OCI-LY1 (cell line): ENCODE measurements at regions not wholly inside any gene's neighbourhood (a gene's known extent, or its start where the extent isn't known, plus 50 kb on each side); places are given as distances from the start of the nearest gene placed in this dataset.

Experiments
- H2AFZ ChIP-seq: fragments of 200-600 bp; sonication (generic), shearing (Covaris generic); 2 replicates; pipeline ENCODE4 v1.6.0; 2014; ENCODE audit warnings: antibody characterized with exemption, mild to moderate bottlenecking, low read length
- H3F3A ChIP-seq: fragments of 200-600 bp; sonication (generic), shearing (Covaris generic); 2 replicates; pipeline ENCODE4 v1.6.0; 2014; ENCODE audit warnings: mild to moderate bottlenecking, antibody characterized with exemption, low read length, moderate library complexity; ENCODE audit not compliant: insufficient read depth
- H3K27ac ChIP-seq: fragments of 200-600 bp; sonication (generic); 2 replicates; pipeline ENCODE4 v1.5.1; 2014; ENCODE audit warnings: low read length, mixed run types, mild to moderate bottlenecking, low read depth; ENCODE audit not compliant: poor library complexity, severe bottlenecking
- H3K27me3 ChIP-seq: fragments of 200-600 bp; sonication (generic); 2 replicates; pipeline ENCODE4 v1.6.0; 2014; ENCODE audit warnings: antibody characterized with exemption, mild to moderate bottlenecking, low read length, moderate library complexity; ENCODE audit not compliant: insufficient read depth
- H3K36me3 ChIP-seq: fragments of 200-600 bp; sonication (generic); 2 replicates; pipeline ENCODE4 v1.6.1; 2014; ENCODE audit warnings: mild to moderate bottlenecking, antibody characterized with exemption, low read length, moderate library complexity, mixed read lengths; ENCODE audit not compliant: insufficient read depth
- H3K4me1 ChIP-seq: fragments of 200-600 bp; sonication (generic); 2 replicates; pipeline ENCODE4 v1.5.1; 2014; ENCODE audit warnings: mild to moderate bottlenecking, low read length, moderate library complexity; ENCODE audit not compliant: insufficient read depth, severe bottlenecking
- H3K4me2 ChIP-seq: fragments of 200-600 bp; sonication (generic), shearing (Covaris generic); 2 replicates; pipeline ENCODE4 v1.6.1; 2014; ENCODE audit warnings: low read length
- H3K4me3 ChIP-seq: fragments of 200-600 bp; sonication (generic); 2 replicates; pipeline ENCODE4 v1.5.1; 2014; ENCODE audit warnings: low read length, low read depth, mild to moderate bottlenecking, mixed read lengths; ENCODE audit not compliant: poor library complexity, severe bottlenecking
- H3K79me2 ChIP-seq: fragments of 200-600 bp; shearing (Covaris generic); 2 replicates; pipeline ENCODE4 v1.6.1; 2016; ENCODE audit warnings: mixed run types, low read length, mixed read lengths; ENCODE audit not compliant: insufficient read depth
- H3K9ac ChIP-seq: fragments of 200-600 bp; sonication (generic), shearing (Covaris generic); 2 replicates; pipeline ENCODE4 v1.6.1; 2014; ENCODE audit warnings: mild to moderate bottlenecking, low read length, mixed read lengths
- H3K9me2 ChIP-seq: fragments of 200-600 bp; sonication (generic), shearing (Covaris generic); 2 replicates; pipeline ENCODE4 v1.6.1; 2014; ENCODE audit warnings: low read depth, mild to moderate bottlenecking, low read length, mixed read lengths
- H3K9me3 ChIP-seq: fragments of 200-600 bp; shearing (Covaris generic); 2 replicates; pipeline ENCODE4 v1.6.1; 2014; ENCODE audit warnings: low read length, mixed read lengths
- H4K20me1 ChIP-seq: fragments of 200-600 bp; sonication (generic), shearing (Covaris generic); 2 replicates; pipeline ENCODE4 v1.6.0; 2016; ENCODE audit warnings: mild to moderate bottlenecking, low read length; ENCODE audit not compliant: insufficient read depth
- EZH2 ChIP-seq: fragments of 200-600 bp; sonication (generic), shearing (Covaris generic); IDR thresholded peaks from 2 replicates; pipeline ENCODE4 v1.8.0; 2017; ENCODE audit warnings: borderline replicate concordance, mixed run types, mild to moderate bottlenecking, antibody characterized with exemption, low read length, moderate library complexity, mixed read lengths
- TF ChIP-seq, protein P1 (sequence below): fragments of 200-600 bp; sonication (generic), shearing (Covaris generic); IDR thresholded peaks from 2 replicates; pipeline ENCODE4 v1.5.1; 2017; ENCODE audit warnings: mild to moderate bottlenecking, antibody characterized with exemption, low read length, moderate library complexity, mixed read lengths

DNA sequence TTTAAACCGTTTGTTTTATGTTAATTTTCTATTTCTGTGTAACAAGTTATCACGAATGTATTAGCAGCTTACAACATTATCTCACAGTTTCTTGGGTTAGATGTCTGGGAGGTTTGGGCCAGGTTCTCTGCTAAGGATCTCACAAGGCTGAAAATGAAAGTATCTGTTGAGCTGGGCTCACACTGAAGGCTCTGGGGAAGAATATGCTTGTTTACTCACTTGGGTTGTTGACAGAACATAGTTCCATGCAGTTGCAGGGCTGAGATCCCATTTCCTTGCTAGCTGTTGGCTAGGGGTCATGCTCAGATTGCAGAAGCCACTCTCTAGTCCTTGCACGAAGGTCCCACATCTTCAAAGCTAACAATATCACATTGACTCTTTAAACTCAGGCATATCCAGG, 266.6 kb upstream of the GNAI1 start:
- Histone ChIP-seq H4K20me1 (no peaks in the 10 kb centered on the region), H3K4me3 (no peak overlapping the region), H3K79me2 (no peaks in the 10 kb centered on the region), H3K9me2 (no peaks in the 10 kb centered on the region), H3K9me3 (no peaks in the 10 kb centered on the region), H2AFZ (no peak overlapping the region), H3K4me1 (no peaks in the 10 kb centered on the region), H3F3A (no peaks in the 10 kb centered on the region), H3K27ac (no peak overlapping the region), H3K9ac (no peak overlapping the region), H3K4me2 (no peak overlapping the region), H3K36me3 (no peaks in the 10 kb centered on the region), H3K27me3 (no peaks in the 10 kb centered on the region)
- no peak for TF ChIP-seq EZH2
- TF ChIP-seq, protein P1, sequence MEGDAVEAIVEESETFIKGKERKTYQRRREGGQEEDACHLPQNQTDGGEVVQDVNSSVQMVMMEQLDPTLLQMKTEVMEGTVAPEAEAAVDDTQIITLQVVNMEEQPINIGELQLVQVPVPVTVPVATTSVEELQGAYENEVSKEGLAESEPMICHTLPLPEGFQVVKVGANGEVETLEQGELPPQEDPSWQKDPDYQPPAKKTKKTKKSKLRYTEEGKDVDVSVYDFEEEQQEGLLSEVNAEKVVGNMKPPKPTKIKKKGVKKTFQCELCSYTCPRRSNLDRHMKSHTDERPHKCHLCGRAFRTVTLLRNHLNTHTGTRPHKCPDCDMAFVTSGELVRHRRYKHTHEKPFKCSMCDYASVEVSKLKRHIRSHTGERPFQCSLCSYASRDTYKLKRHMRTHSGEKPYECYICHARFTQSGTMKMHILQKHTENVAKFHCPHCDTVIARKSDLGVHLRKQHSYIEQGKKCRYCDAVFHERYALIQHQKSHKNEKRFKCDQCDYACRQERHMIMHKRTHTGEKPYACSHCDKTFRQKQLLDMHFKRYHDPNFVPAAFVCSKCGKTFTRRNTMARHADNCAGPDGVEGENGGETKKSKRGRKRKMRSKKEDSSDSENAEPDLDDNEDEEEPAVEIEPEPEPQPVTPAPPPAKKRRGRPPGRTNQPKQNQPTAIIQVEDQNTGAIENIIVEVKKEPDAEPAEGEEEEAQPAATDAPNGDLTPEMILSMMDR: no peak

- no peak overlapping the region for H3K4me3 ChIP-seq
- H2AFZ ChIP-seq: no peak overlapping the region
- no peak overlapping the region for H3K9ac ChIP-seq
- H3K27ac ChIP-seq: no peak overlapping the region
- no peaks in the 10 kb centered on the region for H3K79me2 ChIP-seq
- no peaks in the 10 kb centered on the region for H3K9me3 ChIP-seq
- H3K4me1 ChIP-seq: no peaks in the 10 kb centered on the region
- H3K9me2 ChIP-seq: no peaks in the 10 kb centered on the region
- no peak for TF ChIP-seq EZH2
- TF ChIP-seq, protein P1: no peak
- H3K27me3 ChIP-seq: no peaks in the 10 kb centered on the region
- H3K4me2 ChIP-seq: no peak overlapping the region
- H4K20me1 ChIP-seq: no peaks in the 10 kb centered on the region
- H3K36me3 ChIP-seq: no peaks in the 10 kb centered on the region
- H3F3A ChIP-seq: no peaks in the 10 kb centered on the region
Measured at GRCh38 chr7:79862447-79863210, 272.0 kb upstream of the GNAI1 start.

GRCh38 chr7:79855172-79855571, 279.5 kb upstream of the GNAI1 start:
- H2AFZ ChIP-seq: no peak overlapping the region
- no peaks in the 10 kb centered on the region for H3K27me3 ChIP-seq
- H3F3A ChIP-seq: no peaks in the 10 kb centered on the region
- no peaks in the 10 kb centered on the region for H4K20me1 ChIP-seq
- H3K9ac ChIP-seq: no peak overlapping the region
- no peak overlapping the region for H3K4me3 ChIP-seq
- no peaks in the 10 kb centered on the region for H3K4me1 ChIP-seq
- TF ChIP-seq EZH2: no peak
- H3K36me3 ChIP-seq: no peaks in the 10 kb centered on the region
- no peaks in the 10 kb centered on the region for H3K9me3 ChIP-seq
- H3K79me2 ChIP-seq: no peaks in the 10 kb centered on the region
- no peak overlapping the region for H3K4me2 ChIP-seq
- no peaks in the 10 kb centered on the region for H3K9me2 ChIP-seq
- no peak overlapping the region for H3K27ac ChIP-seq

GRCh38 chr7:79854621-79855020, 280.0 kb upstream of the GNAI1 start:
- no peak overlapping the region for H3K4me3 ChIP-seq
- no peak overlapping the region for H3K9ac ChIP-seq
- H3K79me2 ChIP-seq: no peaks in the 10 kb centered on the region
- no peaks in the 10 kb centered on the region for H4K20me1 ChIP-seq
- H3K36me3 ChIP-seq: no peaks in the 10 kb centered on the region
- no peak overlapping the region for H3K4me2 ChIP-seq
- no peak overlapping the region for H3K27ac ChIP-seq
- no peaks in the 10 kb centered on the region for H3K27me3 ChIP-seq
- no peaks in the 10 kb centered on the region for H3K4me1 ChIP-seq
- H3K9me2 ChIP-seq: no peaks in the 10 kb centered on the region
- H2AFZ ChIP-seq: no peak overlapping the region
- H3K9me3 ChIP-seq: no peaks in the 10 kb centered on the region
- H3F3A ChIP-seq: no peaks in the 10 kb centered on the region
- TF ChIP-seq EZH2: no peak
- TF ChIP-seq, protein P1: no peak
